ENCODE measurements at regions not wholly inside any gene's neighbourhood (a gene's known extent, or its start where the extent isn't known, plus 50 kb on each side); places are given as distances from the start of the nearest gene placed in this dataset.
"Not testable (repeated sequence)": the region's sequence is repeated elsewhere in the genome, so short reads cannot be mapped to it uniquely, and the experiment has no call there.

- DNase-seq = not testable (repeated sequence)
Observed at GRCh38 chr13:47685156-47685555, 315.9 kb downstream of the SUCLA2 start.

- no peak for DNase-seq
Observed at GRCh38 chr13:47680748-47681147, 320.3 kb downstream of the SUCLA2 start.

- no peak for DNase-seq
Observed at GRCh38 chr13:47679401-47679800, 321.7 kb downstream of the SUCLA2 start.

GRCh38 chr13:47678201-47678968, 322.7 kb downstream of the SUCLA2 start:
- DNase-seq = no peak

GRCh38 chr13:47675871-47676270, 325.2 kb downstream of the SUCLA2 start:
- DNase-seq = no peak

- DNase-seq = no peak
Observed at GRCh38 chr13:47673009-47673850, 327.8 kb downstream of the SUCLA2 start.

- DNase-seq = no peak
Observed at GRCh38 chr13:47672245-47673008, 328.6 kb downstream of the SUCLA2 start.

GRCh38 chr13:47671776-47672175, 329.3 kb downstream of the SUCLA2 start:
- DNase-seq = no peak

- DNase-seq = no peak
Observed at GRCh38 chr13:47665043-47665442, 336.0 kb downstream of the SUCLA2 start.

GRCh38 chr13:47661076-47661475, 340.0 kb downstream of the SUCLA2 start:
- DNase-seq = no peak

- no peak for DNase-seq
Observed at GRCh38 chr13:47656651-47657050, 344.4 kb downstream of the SUCLA2 start.

- peak; percentile 11 for DNase-seq
Observed at GRCh38 chr13:47650209-47650608, 350.9 kb downstream of the SUCLA2 start.

- DNase-seq = no peak
Observed at GRCh38 chr13:47647001-47647400, 354.1 kb downstream of the SUCLA2 start.

GRCh38 chr13:47646298-47646697, 354.8 kb downstream of the SUCLA2 start:
- no peak for DNase-seq

GRCh38 chr13:47639738-47640447, 361.2 kb downstream of the SUCLA2 start:
- DNase-seq = no peak

- no peak for DNase-seq
Observed at GRCh38 chr13:47638627-47639026, 362.4 kb downstream of the SUCLA2 start.

- DNase-seq = no peak
Observed at GRCh38 chr13:47632311-47632710, 368.8 kb downstream of the SUCLA2 start.

GRCh38 chr13:47628666-47629065, 372.4 kb downstream of the SUCLA2 start:
- no peak for DNase-seq

GRCh38 chr13:47623862-47624261, 377.2 kb downstream of the SUCLA2 start:
- no peak for DNase-seq

GRCh38 chr13:47621931-47622330, 379.1 kb downstream of the SUCLA2 start:
- no peak for DNase-seq

- no peak for DNase-seq
Observed at GRCh38 chr13:47611664-47612288, 389.3 kb downstream of the SUCLA2 start.

GRCh38 chr13:47610687-47611086, 390.4 kb downstream of the SUCLA2 start:
- no peak for DNase-seq

Measured in retina (tissue), 1 donor.